Lower lobe of right lung (tissue), 2 donors: ENCODE measurements at regions not wholly inside any gene's neighbourhood (a gene's known extent, or its start where the extent isn't known, plus 50 kb on each side); places are given as distances from the start of the nearest gene placed in this dataset.

ENCODE experiments used
- ATAC-seq, 2 donors: fragments of 200-7000 bp; cut with Tn5 transposase; one replicate each; pipeline ENCODE4 v1.9.1; 2020 to 2022; ENCODE audit warnings: mild to moderate bottlenecking in 2 of 2, moderate library complexity in 2 of 2
- DNase-seq: peaks from one replicate; pipeline ENCODE4 v3.0.0-alpha.2; 2020
- H3K27ac ChIP-seq: fragments of 200-600 bp; one replicate; pipeline ENCODE4 v1.8.0; 2022
- H3K27me3 ChIP-seq: fragments of 200-600 bp; one replicate; pipeline ENCODE4 v1.8.0; 2022; ENCODE audit warnings: low read depth
- H3K36me3 ChIP-seq: fragments of 200-600 bp; one replicate; pipeline ENCODE4 v1.8.0; 2022; ENCODE audit warnings: mild to moderate bottlenecking
- H3K4me1 ChIP-seq: fragments of 200-600 bp; one replicate; pipeline ENCODE4 v1.8.0; 2022
- H3K4me3 ChIP-seq: fragments of 200-600 bp; one replicate; pipeline ENCODE4 v1.8.0; 2022; ENCODE audit warnings: mild to moderate bottlenecking
- H3K9me3 ChIP-seq: fragments of 200-600 bp; one replicate; pipeline ENCODE4 v1.8.0; 2022
- CTCF ChIP-seq: fragments of 200-600 bp; IDR thresholded peaks from one replicate; pipeline ENCODE4 v1.8.0; 2022; ENCODE audit warnings: antibody characterized with exemption, mild to moderate bottlenecking
- intact Hi-C: fragments of 100-400 bp; cut with DNase I; formaldehyde crosslinking; loops from one replicate; pipeline ENCODE4 v1.11.0; 2022
- donor health status: DM: no; HTN: yes; CAD: no; lungs with severe emphysema.

GRCh38 chr10:2106641-2107040, 369.3 kb upstream of the ADARB2 start:
- no peak for TF ChIP-seq CTCF
- H3K27me3 ChIP-seq, result no peaks in the 10 kb centered on the region
- no peaks in the 10 kb centered on the region for H3K4me1 ChIP-seq
- H3K36me3 ChIP-seq, result no peaks in the 10 kb centered on the region
- intact Hi-C loops, result no loop called here
- DNase-seq (no peak), ATAC-seq (no peak)
- H3K4me3 ChIP-seq, result no peak overlapping the region
- no peaks in the 10 kb centered on the region for H3K9me3 ChIP-seq
- H3K27ac ChIP-seq, result no peak overlapping the region

DNA sequence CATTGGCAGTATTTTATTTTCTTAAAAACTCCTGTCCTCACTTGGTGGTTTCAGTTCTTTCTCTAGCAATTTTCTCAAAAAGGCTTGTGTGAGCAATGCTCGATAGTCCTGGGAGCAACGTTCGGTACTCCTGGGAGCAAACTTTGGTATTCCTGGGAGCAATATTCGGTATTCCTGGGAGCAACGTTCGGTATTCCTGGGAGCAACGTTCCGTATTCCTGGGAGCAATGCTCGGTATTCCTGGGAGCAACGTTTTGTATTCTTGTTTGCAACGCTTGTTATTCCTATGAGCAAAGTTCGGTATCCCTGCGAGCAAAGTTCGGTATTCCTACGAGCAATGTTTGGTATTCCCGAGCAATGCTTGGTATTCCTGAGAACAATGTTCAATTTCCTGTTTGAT, 362.0 kb upstream of the ADARB2 start:
- no peak overlapping the region for H3K4me3 ChIP-seq
- no peaks in the 10 kb centered on the region for H3K27me3 ChIP-seq
- H3K36me3 ChIP-seq, result no peaks in the 10 kb centered on the region
- H3K27ac ChIP-seq, result no peak overlapping the region
- H3K4me1 ChIP-seq, result no peaks in the 10 kb centered on the region
- TF ChIP-seq CTCF, result no peak
- intact Hi-C loops, result no loop called here
- ATAC-seq (no peak), DNase-seq (no peak)
- no peaks in the 10 kb centered on the region for H3K9me3 ChIP-seq

DNA sequence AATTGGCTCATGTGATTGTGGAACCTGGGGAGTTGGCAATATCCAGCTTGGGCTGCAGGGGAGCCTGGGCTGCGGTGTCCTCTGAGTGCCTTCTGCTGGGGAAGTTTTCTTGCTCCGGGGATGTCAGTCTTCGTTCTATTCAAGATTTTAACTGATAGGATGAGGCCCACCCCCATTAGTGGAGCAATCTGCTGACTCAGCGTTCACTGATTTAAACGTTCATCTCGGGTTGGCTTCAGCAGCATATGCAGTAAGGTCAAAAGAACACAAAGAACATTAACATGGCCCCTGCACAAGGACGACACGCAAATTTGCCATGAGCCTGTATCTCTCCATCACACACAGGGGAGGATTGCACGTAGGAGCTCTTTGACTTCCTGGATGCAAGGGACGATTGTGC, 360.6 kb upstream of the ADARB2 start:
- no peak for ATAC-seq
- DNase-seq, result no peak
- intact Hi-C loops, result no loop called here

GRCh38 chr10:2094171-2094570, 356.8 kb upstream of the ADARB2 start:
- intact Hi-C loops, result no loop called here
- ATAC-seq, result no peak

More for the DNA sequence above, 360.6 kb upstream of the ADARB2 start:
- Histone ChIP-seq H3K4me3 (no peak overlapping the region), H3K36me3 (no peaks in the 10 kb centered on the region), H3K4me1 (no peaks in the 10 kb centered on the region), H3K27ac (no peak overlapping the region), H3K27me3 (no peaks in the 10 kb centered on the region), H3K9me3 (no peaks in the 10 kb centered on the region)
- TF ChIP-seq CTCF, result no peak

GRCh38 chr10:2083591-2083990, 346.3 kb upstream of the ADARB2 start:
- no peaks in the 10 kb centered on the region for H3K36me3 ChIP-seq
- no peak overlapping the region for H3K27ac ChIP-seq
- DNase-seq, result no peak
- H3K9me3 ChIP-seq, result no peaks in the 10 kb centered on the region
- H3K4me3 ChIP-seq, result no peak overlapping the region
- intact Hi-C loops, result no loop called here
- ATAC-seq, result no peak
- TF ChIP-seq CTCF, result no peak
- no peaks in the 10 kb centered on the region for H3K27me3 ChIP-seq
- no peaks in the 10 kb centered on the region for H3K4me1 ChIP-seq

More at GRCh38 chr10:2094171-2094570, 356.8 kb upstream of the ADARB2 start:
- H3K9me3 ChIP-seq, result no peaks in the 10 kb centered on the region
- H3K36me3 ChIP-seq, result no peaks in the 10 kb centered on the region
- no peaks in the 10 kb centered on the region for H3K4me1 ChIP-seq
- no peak overlapping the region for H3K4me3 ChIP-seq
- DNase-seq, result no peak
- H3K27ac ChIP-seq, result no peak overlapping the region
- no peak for TF ChIP-seq CTCF
- no peaks in the 10 kb centered on the region for H3K27me3 ChIP-seq

DNA sequence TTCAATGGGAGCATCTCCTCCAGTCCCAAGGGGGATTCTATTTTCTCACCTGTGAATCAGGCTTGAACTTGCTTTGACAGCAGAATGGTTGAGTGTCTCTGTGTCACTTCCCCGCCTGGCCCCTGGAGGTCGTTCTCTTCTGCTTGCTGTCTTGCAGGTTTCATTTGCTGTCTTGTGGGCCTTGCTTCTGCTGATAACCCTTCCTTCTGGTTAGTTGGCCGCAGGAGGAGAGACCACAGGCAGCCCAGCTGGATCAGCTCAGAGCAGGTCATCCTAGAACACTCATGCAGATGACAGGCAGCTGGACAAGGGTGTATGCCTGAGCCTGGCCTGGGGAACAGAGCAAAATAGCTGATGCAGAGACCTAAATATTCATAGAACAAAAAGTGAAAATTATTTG, 344.2 kb upstream of the ADARB2 start:
- no peaks in the 10 kb centered on the region for H3K36me3 ChIP-seq
- no peaks in the 10 kb centered on the region for H3K4me1 ChIP-seq
- H3K27me3 ChIP-seq, result no peaks in the 10 kb centered on the region
- no peak overlapping the region for H3K27ac ChIP-seq
- no peaks in the 10 kb centered on the region for H3K9me3 ChIP-seq
- no peak overlapping the region for H3K4me3 ChIP-seq
- peak; percentile 37 to 49 for ATAC-seq
- no peak for DNase-seq
- no peak for TF ChIP-seq CTCF
- intact Hi-C loops, result no loop called here
